ENCODE measurements at regions not wholly inside any gene's neighbourhood (a gene's known extent, or its start where the extent isn't known, plus 50 kb on each side); places are given as distances from the start of the nearest gene placed in this dataset.

DNA sequence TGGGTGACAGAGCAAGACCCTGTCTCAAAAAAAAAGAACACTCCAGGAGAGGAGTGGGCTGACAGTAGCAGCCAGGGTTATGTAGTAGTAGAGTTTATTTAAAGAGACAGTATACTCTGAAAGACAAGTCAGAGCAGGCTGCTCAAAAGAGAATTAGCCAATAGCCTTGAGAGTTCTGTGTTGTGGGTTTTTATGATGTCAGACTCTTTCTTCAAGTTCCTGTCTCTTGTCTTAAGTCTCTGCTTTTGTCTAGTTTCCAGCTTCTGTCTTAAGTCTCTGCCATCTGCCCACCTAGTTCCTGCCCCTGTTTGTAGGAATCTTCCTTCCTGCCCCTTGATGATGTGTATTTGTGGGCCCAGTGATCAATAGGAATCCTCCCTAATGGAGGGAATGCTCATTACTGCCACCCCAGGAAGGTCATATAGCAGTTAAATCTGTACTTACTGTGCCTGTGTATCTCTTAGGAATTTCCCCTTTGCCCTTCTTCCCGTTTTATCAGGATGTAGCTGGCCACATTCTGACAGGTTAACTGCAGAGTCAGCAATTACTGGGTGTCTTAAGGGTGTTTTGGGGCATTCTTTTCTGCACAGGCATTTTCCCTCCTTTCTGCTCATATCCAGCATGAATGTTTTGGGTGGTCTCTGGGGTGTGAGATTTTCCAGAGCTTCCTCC, 580.5 kb upstream of the SGCD start:
- ATAC-seq = no peak

DNA sequence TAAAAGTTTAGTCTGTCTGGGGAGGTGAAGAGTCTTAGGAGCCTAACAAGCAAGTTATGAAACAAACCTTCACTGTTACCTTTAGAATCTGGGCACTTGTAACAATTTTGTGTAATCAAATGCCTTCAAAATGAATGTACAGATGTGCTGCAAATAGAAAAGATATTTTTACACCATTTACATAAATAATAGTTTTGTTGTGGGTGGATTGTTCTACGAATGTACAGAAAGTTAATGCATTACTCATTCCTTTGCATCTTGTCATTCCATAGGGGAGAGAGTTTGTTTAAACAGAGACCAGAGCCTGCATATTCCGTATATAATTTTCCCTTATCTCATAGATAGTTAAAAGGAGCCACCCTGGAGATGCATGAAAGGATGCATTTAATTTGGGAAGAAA, 576.9 kb upstream of the SGCD start:
- ATAC-seq = no peak
- TF ChIP-seq RARB (CRISPR knock-in tag; IDR thresholded peaks at IDR 0.05) (no peak), GLIS3 (CRISPR knock-in tag; IDR thresholded peaks at IDR 0.05) (no peak), ZNF70 (CRISPR knock-in tag; IDR thresholded peaks at IDR 0.05) (no peak), ESRRG (CRISPR knock-in tag; IDR thresholded peaks at IDR 0.05) (no peak), CSDC2 (CRISPR knock-in tag; IDR thresholded peaks at IDR 0.05) (no peak), ISL1 (CRISPR knock-in tag; IDR thresholded peaks at IDR 0.05) (no peak)
- TF ChIP-seq, protein P1, sequence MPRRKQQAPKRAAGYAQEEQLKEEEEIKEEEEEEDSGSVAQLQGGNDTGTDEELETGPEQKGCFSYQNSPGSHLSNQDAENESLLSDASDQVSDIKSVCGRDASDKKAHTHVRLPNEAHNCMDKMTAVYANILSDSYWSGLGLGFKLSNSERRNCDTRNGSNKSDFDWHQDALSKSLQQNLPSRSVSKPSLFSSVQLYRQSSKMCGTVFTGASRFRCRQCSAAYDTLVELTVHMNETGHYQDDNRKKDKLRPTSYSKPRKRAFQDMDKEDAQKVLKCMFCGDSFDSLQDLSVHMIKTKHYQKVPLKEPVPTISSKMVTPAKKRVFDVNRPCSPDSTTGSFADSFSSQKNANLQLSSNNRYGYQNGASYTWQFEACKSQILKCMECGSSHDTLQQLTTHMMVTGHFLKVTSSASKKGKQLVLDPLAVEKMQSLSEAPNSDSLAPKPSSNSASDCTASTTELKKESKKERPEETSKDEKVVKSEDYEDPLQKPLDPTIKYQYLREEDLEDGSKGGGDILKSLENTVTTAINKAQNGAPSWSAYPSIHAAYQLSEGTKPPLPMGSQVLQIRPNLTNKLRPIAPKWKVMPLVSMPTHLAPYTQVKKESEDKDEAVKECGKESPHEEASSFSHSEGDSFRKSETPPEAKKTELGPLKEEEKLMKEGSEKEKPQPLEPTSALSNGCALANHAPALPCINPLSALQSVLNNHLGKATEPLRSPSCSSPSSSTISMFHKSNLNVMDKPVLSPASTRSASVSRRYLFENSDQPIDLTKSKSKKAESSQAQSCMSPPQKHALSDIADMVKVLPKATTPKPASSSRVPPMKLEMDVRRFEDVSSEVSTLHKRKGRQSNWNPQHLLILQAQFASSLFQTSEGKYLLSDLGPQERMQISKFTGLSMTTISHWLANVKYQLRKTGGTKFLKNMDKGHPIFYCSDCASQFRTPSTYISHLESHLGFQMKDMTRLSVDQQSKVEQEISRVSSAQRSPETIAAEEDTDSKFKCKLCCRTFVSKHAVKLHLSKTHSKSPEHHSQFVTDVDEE (CRISPR knock-in tag; IDR thresholded peaks at IDR 0.05) = no peak

More for the DNA sequence above, 580.5 kb upstream of the SGCD start:
- no peak for TF ChIP-seq GLIS3 (CRISPR knock-in tag; IDR thresholded peaks at IDR 0.05)

DNA sequence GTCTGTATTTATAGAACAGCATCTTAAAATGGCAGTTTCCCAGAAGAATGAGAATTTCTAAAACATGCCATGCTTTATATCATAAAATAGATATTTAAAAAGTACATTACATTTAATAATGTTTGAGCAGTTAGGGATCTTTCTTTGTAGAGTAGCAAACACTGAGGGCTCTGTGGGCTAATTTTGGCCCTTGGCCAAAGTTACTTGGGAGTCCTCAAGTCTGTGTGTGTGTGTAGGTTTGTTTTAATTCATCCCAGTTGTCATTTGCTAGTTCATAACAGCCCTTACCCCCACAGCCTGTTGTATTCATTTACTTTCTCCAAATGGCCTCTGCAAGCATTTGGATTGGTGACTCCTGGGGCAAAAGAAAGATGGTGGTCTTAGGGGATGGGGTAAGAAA, 576.4 kb upstream of the SGCD start:
- ATAC-seq = no peak
- no peak for TF ChIP-seq ZFP30 (CRISPR knock-in tag; IDR thresholded peaks at IDR 0.05)

DNA sequence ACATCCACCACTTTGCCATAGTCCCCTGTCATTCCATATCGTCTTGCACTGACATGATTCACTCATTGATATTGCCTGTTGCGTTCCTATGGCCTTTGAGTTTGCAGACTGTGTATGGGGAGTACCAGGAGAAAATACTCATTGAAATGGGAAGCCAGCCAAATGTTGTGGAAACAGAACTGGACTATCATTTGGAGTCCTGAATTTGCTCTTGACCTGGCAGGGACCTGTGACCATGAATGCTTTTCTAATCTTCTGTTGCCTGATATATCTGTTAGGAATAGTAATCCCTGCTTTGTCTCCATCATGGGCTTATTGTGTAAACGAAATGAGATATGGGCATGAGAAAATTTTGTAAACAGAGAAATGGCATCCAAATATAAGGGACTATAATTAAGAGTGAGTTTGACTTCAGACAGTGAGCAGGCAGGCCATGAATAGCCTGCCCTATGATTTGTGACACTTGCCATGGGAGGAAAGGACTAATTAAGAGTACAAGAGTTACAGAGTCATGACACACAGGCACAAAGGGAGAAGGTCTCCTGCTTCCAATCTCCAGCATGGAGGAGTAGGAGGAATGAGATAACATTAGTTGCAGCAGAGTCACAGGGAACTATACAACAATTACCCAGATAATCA, 572.9 kb upstream of the SGCD start:
- ATAC-seq = no peak
- TF ChIP-seq ZNF70 (CRISPR knock-in tag; IDR thresholded peaks at IDR 0.05) (no peak), TCF4 (CRISPR knock-in tag; IDR thresholded peaks at IDR 0.05; ENCODE audit: borderline replicate concordance) (no peak), TOX (CRISPR knock-in tag; IDR thresholded peaks at IDR 0.05; ENCODE audit: borderline replicate concordance) (no peak), OSR1 (CRISPR knock-in tag; IDR thresholded peaks at IDR 0.05) (no peak), BACH2 (CRISPR knock-in tag; IDR thresholded peaks at IDR 0.05; ENCODE audit: borderline replicate concordance) (no peak), ZFP3 (CRISPR knock-in tag; IDR thresholded peaks at IDR 0.05) (no peak)
- TF ChIP-seq, protein P2, sequence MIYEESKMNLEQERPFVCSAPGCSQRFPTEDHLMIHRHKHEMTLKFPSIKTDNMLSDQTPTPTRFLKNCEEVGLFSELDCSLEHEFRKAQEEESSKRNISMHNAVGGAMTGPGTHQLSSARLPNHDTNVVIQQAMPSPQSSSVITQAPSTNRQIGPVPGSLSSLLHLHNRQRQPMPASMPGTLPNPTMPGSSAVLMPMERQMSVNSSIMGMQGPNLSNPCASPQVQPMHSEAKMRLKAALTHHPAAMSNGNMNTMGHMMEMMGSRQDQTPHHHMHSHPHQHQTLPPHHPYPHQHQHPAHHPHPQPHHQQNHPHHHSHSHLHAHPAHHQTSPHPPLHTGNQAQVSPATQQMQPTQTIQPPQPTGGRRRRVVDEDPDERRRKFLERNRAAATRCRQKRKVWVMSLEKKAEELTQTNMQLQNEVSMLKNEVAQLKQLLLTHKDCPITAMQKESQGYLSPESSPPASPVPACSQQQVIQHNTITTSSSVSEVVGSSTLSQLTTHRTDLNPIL (CRISPR knock-in tag; IDR thresholded peaks at IDR 0.05; ENCODE audit: low read depth) = no peak

DNA sequence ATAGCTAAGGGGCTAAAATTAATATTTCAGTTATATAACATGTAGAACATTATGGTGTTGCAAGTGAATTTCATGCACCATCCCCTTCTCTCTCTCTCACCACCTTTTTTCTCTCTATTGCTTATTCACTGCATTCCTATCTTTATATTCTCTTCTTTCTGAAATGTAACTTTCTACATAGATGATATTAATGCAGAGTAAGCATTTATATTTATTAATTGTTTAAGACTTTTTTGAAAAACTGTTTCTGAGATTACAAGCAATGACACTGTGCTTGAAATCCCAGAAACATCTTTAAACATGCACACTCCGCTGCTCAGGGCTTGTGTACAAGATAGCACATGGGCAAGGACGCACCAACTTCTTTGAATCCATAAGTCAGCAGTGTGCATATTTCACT, 567.7 kb upstream of the SGCD start:
- TF ChIP-seq, protein P2 (CRISPR knock-in tag; IDR thresholded peaks at IDR 0.05; ENCODE audit: low read depth) = no peak
- TF ChIP-seq SNAI2 (CRISPR knock-in tag; IDR thresholded peaks at IDR 0.05) = no peak
- TF ChIP-seq TCF4 (CRISPR knock-in tag; IDR thresholded peaks at IDR 0.05; ENCODE audit: borderline replicate concordance) = no peak
- TF ChIP-seq ZNF565 (CRISPR knock-in tag; conservative IDR thresholded peaks at IDR 0.05; ENCODE audit: low read depth) = no peak
- TF ChIP-seq ZNF70 (CRISPR knock-in tag; IDR thresholded peaks at IDR 0.05) = no peak
- no peak for TF ChIP-seq ESRRG (CRISPR knock-in tag; IDR thresholded peaks at IDR 0.05)
- TF ChIP-seq, protein P1 (CRISPR knock-in tag; IDR thresholded peaks at IDR 0.05) = no peak
- TF ChIP-seq ISL1 (CRISPR knock-in tag; IDR thresholded peaks at IDR 0.05) = no peak
- TF ChIP-seq ZFP30 (CRISPR knock-in tag; IDR thresholded peaks at IDR 0.05) = no peak
- no peak for TF ChIP-seq ZNF8 (CRISPR knock-in tag; IDR thresholded peaks at IDR 0.05)
- TF ChIP-seq TOX (CRISPR knock-in tag; IDR thresholded peaks at IDR 0.05; ENCODE audit: borderline replicate concordance) = no peak
- no peak for TF ChIP-seq BACH2 (CRISPR knock-in tag; IDR thresholded peaks at IDR 0.05; ENCODE audit: borderline replicate concordance)
- TF ChIP-seq, protein P3, sequence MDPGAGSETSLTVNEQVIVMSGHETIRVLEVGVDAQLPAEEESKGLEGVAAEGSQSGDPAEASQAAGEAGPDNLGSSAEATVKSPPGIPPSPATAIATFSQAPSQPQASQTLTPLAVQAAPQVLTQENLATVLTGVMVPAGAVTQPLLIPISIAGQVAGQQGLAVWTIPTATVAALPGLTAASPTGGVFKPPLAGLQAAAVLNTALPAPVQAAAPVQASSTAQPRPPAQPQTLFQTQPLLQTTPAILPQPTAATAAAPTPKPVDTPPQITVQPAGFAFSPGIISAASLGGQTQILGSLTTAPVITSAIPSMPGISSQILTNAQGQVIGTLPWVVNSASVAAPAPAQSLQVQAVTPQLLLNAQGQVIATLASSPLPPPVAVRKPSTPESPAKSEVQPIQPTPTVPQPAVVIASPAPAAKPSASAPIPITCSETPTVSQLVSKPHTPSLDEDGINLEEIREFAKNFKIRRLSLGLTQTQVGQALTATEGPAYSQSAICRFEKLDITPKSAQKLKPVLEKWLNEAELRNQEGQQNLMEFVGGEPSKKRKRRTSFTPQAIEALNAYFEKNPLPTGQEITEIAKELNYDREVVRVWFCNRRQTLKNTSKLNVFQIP (CRISPR knock-in tag; IDR thresholded peaks at IDR 0.05; ENCODE audit: borderline replicate concordance, low read depth) = no peak
- no peak for TF ChIP-seq ZFP3 (CRISPR knock-in tag; IDR thresholded peaks at IDR 0.05)
- TF ChIP-seq OSR1 (CRISPR knock-in tag; IDR thresholded peaks at IDR 0.05) = no peak
- no peak for ATAC-seq

Measured in SK-N-SH treated with all-trans-retinoic acid at 6 μM for 48 hours (cell line).